MM.1S (cell line): ENCODE measurements at regions not wholly inside any gene's neighbourhood (a gene's known extent, or its start where the extent isn't known, plus 50 kb on each side); places are given as distances from the start of the nearest gene placed in this dataset.

Source experiments
- DNase-seq: peaks from one replicate; pipeline ENCODE4 v3.0.0-alpha.2; 2015
- H2AFZ ChIP-seq: fragments of 300-600 bp; sonication (generic); 2 replicates; pipeline ENCODE4 v1.6.0; 2016; ENCODE audit warnings: antibody characterized with exemption, low read length
- H3F3A ChIP-seq: fragments of 300-600 bp; sonication (generic); 2 replicates; pipeline ENCODE4 v1.6.1; 2016; ENCODE audit warnings: mild to moderate bottlenecking, antibody characterized with exemption, low read length, moderate library complexity, mixed read lengths; ENCODE audit not compliant: insufficient read depth
- H3K27ac ChIP-seq: fragments of 300-600 bp; sonication (generic); 2 replicates; pipeline ENCODE4 v1.5.1; 2016; ENCODE audit warnings: mild to moderate bottlenecking, low read length
- H3K27me3 ChIP-seq: fragments of 300-600 bp; sonication (generic); replicated peaks from 2 replicates; pipeline ENCODE4 v1.6.0; 2016; ENCODE audit warnings: low read length; ENCODE audit not compliant: insufficient read depth
- H3K36me3 ChIP-seq: fragments of 300-600 bp; sonication (generic); replicated peaks from 2 replicates; pipeline ENCODE4 v1.6.1; 2016; ENCODE audit warnings: mild to moderate bottlenecking, low read length, mixed read lengths; ENCODE audit not compliant: insufficient read depth
- H3K4me1 ChIP-seq: fragments of 300-600 bp; sonication (generic); 2 replicates; pipeline ENCODE4 v1.6.1; 2016; ENCODE audit warnings: low read length, mixed read lengths
- H3K4me2 ChIP-seq: fragments of 300-600 bp; sonication (generic); 2 replicates; pipeline ENCODE4 v1.6.0; 2016; ENCODE audit warnings: low read depth, low read length
- H3K4me3 ChIP-seq: fragments of 300-600 bp; sonication (generic); 2 replicates; pipeline ENCODE4 v1.5.1; 2016; ENCODE audit warnings: low read length, mixed read lengths
- H3K79me2 ChIP-seq: fragments of 300-600 bp; sonication (generic); 2 replicates; pipeline ENCODE4 v1.6.1; 2016; ENCODE audit warnings: mixed run types, low read length, mixed read lengths
- H3K9ac ChIP-seq: fragments of 300-600 bp; sonication (generic); 2 replicates; pipeline ENCODE4 v1.6.1; 2016; ENCODE audit warnings: low read length, mixed read lengths
- H3K9me2 ChIP-seq: fragments of 300-600 bp; sonication (generic); replicated peaks from 2 replicates; pipeline ENCODE4 v1.6.1; 2016; ENCODE audit warnings: mild to moderate bottlenecking, low read length, mixed read lengths; ENCODE audit not compliant: insufficient read depth
- H3K9me3 ChIP-seq: fragments of 300-600 bp; sonication (generic); replicated peaks from 2 replicates; pipeline ENCODE4 v1.6.1; 2016; ENCODE audit warnings: mild to moderate bottlenecking, low read length, mixed read lengths; ENCODE audit not compliant: insufficient read depth
- H4K20me1 ChIP-seq: fragments of 300-600 bp; sonication (generic); 2 replicates; pipeline ENCODE4 v1.6.1; 2016; ENCODE audit warnings: mild to moderate bottlenecking, low read length, moderate library complexity, mixed read lengths; ENCODE audit not compliant: insufficient read depth
- CTCF ChIP-seq: fragments of 300-600 bp; sonication (generic); IDR thresholded peaks from 2 replicates; pipeline ENCODE4 v1.5.1; 2016; ENCODE audit warnings: antibody characterized with exemption, low read length, mixed read lengths
- EZH2 ChIP-seq: fragments of 300-600 bp; sonication (generic); optimal IDR thresholded peaks from 2 replicates; pipeline ENCODE3; 2017; ENCODE audit warnings: low read depth, mild to moderate bottlenecking, antibody characterized with exemption, low read length, mixed read lengths
- EZH2phosphoT487 ChIP-seq: fragments of 300-600 bp; sonication (generic); IDR thresholded peaks from 2 replicates; pipeline ENCODE4 v1.6.1; 2018; ENCODE audit warnings: antibody characterized with exemption, low read length

DNA sequence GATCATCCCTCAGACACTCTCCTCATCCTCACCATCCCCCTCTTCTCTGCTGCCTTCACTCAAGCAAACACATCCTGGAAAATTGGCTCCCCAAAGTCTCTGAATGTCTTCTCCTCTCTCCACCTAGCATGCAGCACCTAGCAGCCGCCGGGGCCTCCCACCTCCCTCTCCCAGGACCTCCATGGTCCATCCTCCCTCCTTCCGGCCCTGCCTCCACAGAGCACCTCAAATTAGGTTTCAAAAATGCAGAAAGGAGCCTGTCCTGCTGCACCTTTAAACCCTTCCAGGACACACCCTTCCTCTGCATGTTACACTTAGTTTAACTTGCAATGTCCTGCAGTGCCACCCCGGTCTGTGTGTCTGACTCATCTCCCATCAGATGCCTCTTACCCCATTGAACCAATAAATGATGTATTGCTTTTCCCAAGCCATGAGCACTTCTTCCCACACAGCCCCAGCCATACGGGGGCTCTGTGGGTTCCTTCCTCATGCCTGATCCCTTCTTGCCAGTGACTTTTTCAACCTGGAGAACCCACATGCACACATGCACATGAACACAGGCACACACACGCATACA is 582.5 kb upstream of the MGMT start:
- DNase-seq = no peak
- Histone ChIP-seq H2AFZ (no peak overlapping the region), H3K4me3 (no peak overlapping the region), H3K9ac (no peak overlapping the region), H3K36me3 (no peaks in the 10 kb centered on the region), H3K9me3 (no peaks in the 10 kb centered on the region), H4K20me1 (no peaks in the 10 kb centered on the region), H3K27me3 (no peaks in the 10 kb centered on the region), H3F3A (no peaks in the 10 kb centered on the region), H3K4me2 (no peak overlapping the region), H3K79me2 (no peaks in the 10 kb centered on the region), H3K27ac (no peak overlapping the region), H3K4me1 (no peaks in the 10 kb centered on the region), H3K9me2 (no peaks in the 10 kb centered on the region)
- no peak for TF ChIP-seq CTCF
- TF ChIP-seq EZH2phosphoT487 = no peak
- no peak for TF ChIP-seq EZH2

- no peaks in the 10 kb centered on the region for H3K36me3 ChIP-seq
- H3K79me2 ChIP-seq = no peaks in the 10 kb centered on the region
- no peaks in the 10 kb centered on the region for H3F3A ChIP-seq
- no peaks in the 10 kb centered on the region for H3K9me2 ChIP-seq
- H4K20me1 ChIP-seq = no peaks in the 10 kb centered on the region
- no peaks in the 10 kb centered on the region for H3K9me3 ChIP-seq
- DNase-seq = no peak
- H3K27me3 ChIP-seq = no peaks in the 10 kb centered on the region
- no peak overlapping the region for H3K9ac ChIP-seq
- H2AFZ ChIP-seq = no peak overlapping the region
- H3K4me3 ChIP-seq = no peak overlapping the region
- TF ChIP-seq EZH2 (no peak), EZH2phosphoT487 (no peak), CTCF (no peak)
- H3K4me2 ChIP-seq = no peak overlapping the region
- no peaks in the 10 kb centered on the region for H3K4me1 ChIP-seq
- H3K27ac ChIP-seq = no peak overlapping the region
These were observed 581.2 kb upstream of the MGMT start for GRCh38 chr10:128885573-128886555.

GRCh38 chr10:128887856-128888255 is 579.2 kb upstream of the MGMT start:
- H3K79me2 ChIP-seq = no peaks in the 10 kb centered on the region

More at GRCh38 chr10:128887856-128888255, 579.2 kb upstream of the MGMT start:
- no peak overlapping the region for H3K27ac ChIP-seq
- H3F3A ChIP-seq = no peaks in the 10 kb centered on the region
- H3K27me3 ChIP-seq = no peaks in the 10 kb centered on the region
- H3K9ac ChIP-seq = no peak overlapping the region
- TF ChIP-seq EZH2 = no peak
- TF ChIP-seq CTCF = no peak
- TF ChIP-seq EZH2phosphoT487 = no peak
- H3K9me2 ChIP-seq = no peaks in the 10 kb centered on the region
- no peak for DNase-seq
- H3K4me1 ChIP-seq = no peaks in the 10 kb centered on the region
- H3K36me3 ChIP-seq = no peaks in the 10 kb centered on the region
- H3K4me3 ChIP-seq = no peak overlapping the region
- H2AFZ ChIP-seq = no peak overlapping the region
- no peaks in the 10 kb centered on the region for H3K9me3 ChIP-seq
- H4K20me1 ChIP-seq = no peaks in the 10 kb centered on the region
- H3K4me2 ChIP-seq = no peak overlapping the region
